Chondrocyte (in vitro differentiated cells): ENCODE measurements at regions not wholly inside any gene's neighbourhood (a gene's known extent, or its start where the extent isn't known, plus 50 kb on each side); places are given as distances from the start of the nearest gene placed in this dataset.

ENCODE experiments used
- DNase-seq: peaks from one replicate; pipeline ENCODE4 v3.0.0; 2021; ENCODE audit warnings: mixed read lengths, low spot score
- H3K27ac Mint-ChIP-seq: one replicate; pipeline ENCODE4 v1.8.0; 2021; ENCODE audit warnings: mild to moderate bottlenecking, moderate library complexity, mixed read lengths; ENCODE audit not compliant: unreplicated experiment
- H3K27me3 Mint-ChIP-seq: 2 replicates; pipeline ENCODE4 v1.8.0; 2021; ENCODE audit warnings: low read depth, mixed read lengths
- H3K36me3 Mint-ChIP-seq: 2 replicates; pipeline ENCODE4 v1.8.0; 2021; ENCODE audit warnings: low read depth, mixed read lengths
- H3K4me1 Mint-ChIP-seq: 2 replicates; pipeline ENCODE4 v1.8.0; 2021; ENCODE audit warnings: low read depth, mild to moderate bottlenecking, mixed read lengths
- H3K4me3 Mint-ChIP-seq: one replicate; pipeline ENCODE4 v1.8.0; 2021; ENCODE audit warnings: mild to moderate bottlenecking, moderate library complexity, mixed read lengths; ENCODE audit not compliant: unreplicated experiment
- H3K9me3 Mint-ChIP-seq: 2 replicates; pipeline ENCODE4 v1.8.0; 2021; ENCODE audit warnings: low read depth, mixed read lengths
- CTCF ChIP-seq: fragments of 200-600 bp; sonication (generic); IDR thresholded peaks from 2 replicates; pipeline ENCODE4 v1.5.0; 2021; ENCODE audit warnings: antibody characterized with exemption, mild to moderate bottlenecking, moderate library complexity

DNA sequence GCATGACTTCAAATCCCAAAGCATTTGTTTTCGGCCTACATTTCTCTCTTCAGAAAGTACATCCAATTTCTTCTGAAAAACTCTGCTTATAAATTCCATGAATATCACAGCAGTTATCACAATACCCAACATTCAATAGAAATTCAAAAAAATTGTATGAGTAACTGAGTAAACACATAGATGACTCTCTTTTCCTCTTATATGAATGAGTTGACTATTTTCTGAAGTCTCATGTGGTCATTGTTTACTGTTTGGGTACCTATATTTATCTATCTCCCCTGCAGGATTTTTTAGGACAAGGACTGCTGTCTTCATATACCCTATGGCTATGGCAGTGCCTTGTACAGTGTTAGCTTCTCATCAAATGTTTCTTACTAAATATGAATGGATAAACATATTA is 157.1 kb downstream of the HTR1A start:
- Mint-ChIP-seq H3K27ac (no peak overlapping the region), H3K36me3 (no peaks in the 10 kb centered on the region), H3K4me3 (no peak overlapping the region), H3K9me3 (peaks cover 2% of the 10 kb centered on the region), H3K27me3 (peaks cover 1% of the 10 kb centered on the region), H3K4me1 (no peaks in the 10 kb centered on the region)
- TF ChIP-seq CTCF: no peak
- DNase-seq: no peak

DNA sequence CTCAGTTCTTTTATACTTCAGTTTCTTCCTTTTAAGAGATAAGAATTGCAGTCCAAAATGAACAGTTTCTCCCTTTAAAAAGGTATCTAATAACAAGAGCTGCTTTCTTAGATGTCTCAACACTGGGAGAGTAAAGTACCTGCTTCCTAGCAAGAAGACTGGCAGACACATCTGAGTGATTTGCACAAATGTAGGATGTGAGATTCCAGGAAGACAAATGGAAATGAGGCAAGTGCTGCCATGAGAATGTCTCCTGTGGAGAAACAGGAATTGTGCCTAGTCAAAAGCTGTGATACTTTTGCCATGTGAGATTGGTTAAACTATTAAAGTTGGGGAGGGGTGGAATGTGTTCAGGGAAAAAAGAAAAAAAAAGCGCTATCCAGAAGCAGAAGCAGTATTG is 159.1 kb downstream of the HTR1A start:
- Mint-ChIP-seq H3K4me3 (no peak overlapping the region), H3K9me3 (peaks cover 2% of the 10 kb centered on the region), H3K27me3 (peaks cover 1% of the 10 kb centered on the region), H3K27ac (no peak overlapping the region), H3K36me3 (no peaks in the 10 kb centered on the region), H3K4me1 (no peaks in the 10 kb centered on the region)
- DNase-seq: no peak
- no peak for TF ChIP-seq CTCF

GRCh38 chr5:63794979-63795378 is 167.3 kb downstream of the HTR1A start:
- H3K36me3 Mint-ChIP-seq: no peaks in the 10 kb centered on the region
- no peak overlapping the region for H3K4me3 Mint-ChIP-seq
- no peak for TF ChIP-seq CTCF
- peaks cover 18% of the 10 kb centered on the region for H3K9me3 Mint-ChIP-seq
- DNase-seq: no peak
- no peaks in the 10 kb centered on the region for H3K27me3 Mint-ChIP-seq
- H3K27ac Mint-ChIP-seq: no peak overlapping the region
- no peaks in the 10 kb centered on the region for H3K4me1 Mint-ChIP-seq

GRCh38 chr5:63794296-63794695 is 167.9 kb downstream of the HTR1A start:
- Mint-ChIP-seq H3K4me3 (no peak overlapping the region), H3K4me1 (no peaks in the 10 kb centered on the region), H3K27me3 (peaks cover 3% of the 10 kb centered on the region), H3K27ac (no peak overlapping the region), H3K36me3 (no peaks in the 10 kb centered on the region), H3K9me3 (peaks cover 18% of the 10 kb centered on the region)
- TF ChIP-seq CTCF: no peak
- no peak for DNase-seq

DNA sequence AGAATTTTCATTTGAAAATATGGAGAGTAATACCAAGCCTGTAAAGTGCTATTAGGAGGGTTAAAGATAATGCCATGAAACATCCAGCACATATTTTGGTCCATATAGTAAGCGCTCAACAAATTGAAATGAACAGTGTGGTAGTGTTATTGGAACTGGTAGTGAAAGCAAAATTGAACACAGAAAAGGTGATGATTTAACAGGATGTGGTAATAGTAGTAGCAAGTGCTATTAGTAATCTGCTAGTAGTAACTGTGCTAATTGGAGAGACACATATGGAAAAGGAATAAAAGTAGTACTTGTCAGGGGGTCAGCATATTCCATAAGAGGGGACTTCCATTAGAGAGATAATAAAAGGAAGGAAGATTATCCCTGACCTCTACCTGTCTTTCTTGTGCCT is 187.3 kb downstream of the HTR1A start:
- no peak for TF ChIP-seq CTCF
- H3K27me3 Mint-ChIP-seq: no peaks in the 10 kb centered on the region
- DNase-seq: no peak
- no peak overlapping the region for H3K4me3 Mint-ChIP-seq
- no peak overlapping the region for H3K27ac Mint-ChIP-seq
- no peaks in the 10 kb centered on the region for H3K4me1 Mint-ChIP-seq
- H3K9me3 Mint-ChIP-seq: peaks cover 2% of the 10 kb centered on the region
- H3K36me3 Mint-ChIP-seq: no peaks in the 10 kb centered on the region
